Cardiac fibroblast (primary cell): ENCODE measurements at regions not wholly inside any gene's neighbourhood (a gene's known extent, or its start where the extent isn't known, plus 50 kb on each side); places are given as distances from the start of the nearest gene placed in this dataset.
"Not testable (repeated sequence)": the region's sequence is repeated elsewhere in the genome, so short reads cannot be mapped to it uniquely, and the experiment has no call there.

Experiments
- DNase-seq, 2 donors: peaks; one replicate each; pipeline versions ENCODE4 v3.0.0 to v3.0.0-alpha.2; 2010; ENCODE audit warnings: low read depth in 2 of 2
- H3K4me3 ChIP-seq, 2 donors: replicated peaks in 1 of 2; 1 replicate in 1 of 2; 2 replicates in 1 of 2; pipeline ENCODE4 v1.5.1; 2011; ENCODE audit warnings: low read depth in 2 of 2, low read length in 2 of 2, mild to moderate bottlenecking in 2 of 2, moderate library complexity in 1 of 2
- TF ChIP-seq, protein P1 (sequence below): IDR thresholded peaks from one replicate; pipeline ENCODE4 v1.5.1; 2011; ENCODE audit warnings: low read depth, mild to moderate bottlenecking, low read length, inconsistent platforms

- peak in 1 of 2 donors; percentile 47 for DNase-seq
- TF ChIP-seq, protein P1, sequence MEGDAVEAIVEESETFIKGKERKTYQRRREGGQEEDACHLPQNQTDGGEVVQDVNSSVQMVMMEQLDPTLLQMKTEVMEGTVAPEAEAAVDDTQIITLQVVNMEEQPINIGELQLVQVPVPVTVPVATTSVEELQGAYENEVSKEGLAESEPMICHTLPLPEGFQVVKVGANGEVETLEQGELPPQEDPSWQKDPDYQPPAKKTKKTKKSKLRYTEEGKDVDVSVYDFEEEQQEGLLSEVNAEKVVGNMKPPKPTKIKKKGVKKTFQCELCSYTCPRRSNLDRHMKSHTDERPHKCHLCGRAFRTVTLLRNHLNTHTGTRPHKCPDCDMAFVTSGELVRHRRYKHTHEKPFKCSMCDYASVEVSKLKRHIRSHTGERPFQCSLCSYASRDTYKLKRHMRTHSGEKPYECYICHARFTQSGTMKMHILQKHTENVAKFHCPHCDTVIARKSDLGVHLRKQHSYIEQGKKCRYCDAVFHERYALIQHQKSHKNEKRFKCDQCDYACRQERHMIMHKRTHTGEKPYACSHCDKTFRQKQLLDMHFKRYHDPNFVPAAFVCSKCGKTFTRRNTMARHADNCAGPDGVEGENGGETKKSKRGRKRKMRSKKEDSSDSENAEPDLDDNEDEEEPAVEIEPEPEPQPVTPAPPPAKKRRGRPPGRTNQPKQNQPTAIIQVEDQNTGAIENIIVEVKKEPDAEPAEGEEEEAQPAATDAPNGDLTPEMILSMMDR, result no peak
- no peak overlapping the region for H3K4me3 ChIP-seq
Measured at GRCh38 chr18:71040161-71040560, 751.3 kb downstream of the SOCS6 start.

- no peak overlapping the region for H3K4me3 ChIP-seq
- DNase-seq, result no peak
- TF ChIP-seq, protein P1, result no peak
Measured at GRCh38 chr18:71038196-71038595, 749.4 kb downstream of the SOCS6 start.

GRCh38 chr18:71036783-71037182 lies 747.9 kb downstream of the SOCS6 start:
- no peak overlapping the region for H3K4me3 ChIP-seq
- DNase-seq, result peak; percentile 71 to 95
- TF ChIP-seq, protein P1, result no peak

- not testable (repeated sequence) for H3K4me3 ChIP-seq, DNase-seq
Measured at GRCh38 chr18:71031296-71032191, 742.7 kb downstream of the SOCS6 start.

GRCh38 chr18:71030085-71030484 lies 741.2 kb downstream of the SOCS6 start:
- H3K4me3 ChIP-seq, DNase-seq: not testable (repeated sequence)

- no peak overlapping the region for H3K4me3 ChIP-seq
- TF ChIP-seq, protein P1, result no peak
- DNase-seq, result peak in 1 of 2 donors; percentile 30
Measured at GRCh38 chr18:71028285-71028762, 739.5 kb downstream of the SOCS6 start.

DNA sequence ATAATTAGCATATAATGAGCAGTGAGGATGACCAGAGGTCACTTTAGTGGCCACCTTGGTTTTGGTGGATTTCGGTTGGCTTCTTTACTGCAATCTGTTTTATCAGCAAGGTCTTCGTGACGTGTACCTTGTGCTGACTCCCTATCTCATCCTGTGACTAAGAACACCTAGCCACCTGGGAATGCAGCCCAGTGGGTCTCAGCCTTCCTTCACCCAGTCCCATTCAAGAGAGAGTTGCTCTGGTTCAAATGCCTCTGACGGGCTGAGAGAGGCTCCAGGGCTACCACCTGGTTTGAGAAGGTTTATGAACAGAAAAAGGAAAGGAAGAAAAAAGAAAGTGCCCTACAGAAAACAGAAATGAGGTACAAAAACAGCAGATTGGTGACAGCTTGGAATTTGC lies 738.7 kb downstream of the SOCS6 start:
- DNase-seq, result no peak
- TF ChIP-seq, protein P1, result no peak

More for the DNA sequence above, 738.7 kb downstream of the SOCS6 start:
- no peak overlapping the region for H3K4me3 ChIP-seq
